H1 (cell line): ENCODE measurements at regions not wholly inside any gene's neighbourhood (a gene's known extent, or its start where the extent isn't known, plus 50 kb on each side); places are given as distances from the start of the nearest gene placed in this dataset.

ENCODE experiments used
- CTCF ChIA-PET: fragments of 300-600 bp; sonication (Branson Sonifier 250); formaldehyde crosslinking; loops from one replicate; lab custom pipeline; 2021; ENCODE audit not compliant: partially characterized antibody; lab: Charles Lee
- POLR2A ChIA-PET: fragments of 300-600 bp; sonication (Branson Sonifier 250); formaldehyde crosslinking; loops from one replicate; lab custom pipeline; 2021; ENCODE audit warnings: inconsistent platforms; ENCODE audit not compliant: partially characterized antibody; lab: Charles Lee
- DNase-seq, 2 experiments: peaks; one replicate each; pipeline versions ENCODE4 v3.0.0 to v3.0.0-alpha.2; 2010 to 2022; ENCODE audit warnings: low spot score in 2 of 2, low read depth in 1 of 2, mixed read lengths in 1 of 2
- FAIRE-seq: peaks from 2 replicates; lab custom pipeline; 2011; peaks lifted over from hg19 to GRCh38; lab: Jason Lieb, UNC
- H2AFZ ChIP-seq: 2 replicates; pipeline ENCODE4 v1.8.1; 2012; ENCODE audit warnings: low read length, inconsistent platforms
- H2AK5ac ChIP-seq: 2 replicates; pipeline ENCODE4 v1.6.1; 2013; ENCODE audit warnings: low read depth, low read length
- H2BK120ac ChIP-seq: replicated peaks from 2 replicates; pipeline ENCODE3; 2013; ENCODE audit warnings: low read depth, low read length, inconsistent platforms
- H2BK12ac ChIP-seq: 2 replicates; pipeline ENCODE4 v1.6.1; 2013; ENCODE audit warnings: low read depth, low read length
- H2BK15ac ChIP-seq: 2 replicates; pipeline ENCODE4 v1.6.1; 2013; ENCODE audit warnings: low read length
- H2BK20ac ChIP-seq: 2 replicates; pipeline ENCODE4 v1.6.1; 2013; ENCODE audit warnings: low read length
- H2BK5ac ChIP-seq: 2 replicates; pipeline ENCODE4 v1.6.1; 2013; ENCODE audit warnings: low read depth, low read length
- H3K14ac ChIP-seq: 2 replicates; pipeline ENCODE4 v1.6.1; 2013; ENCODE audit warnings: inconsistent platforms; ENCODE audit not compliant: insufficient read length
- H3K18ac ChIP-seq: 2 replicates; pipeline ENCODE4 v1.6.1; 2013; ENCODE audit warnings: low read length; ENCODE audit errors: extremely low read depth
- H3K23ac ChIP-seq: 2 replicates; pipeline ENCODE4 v1.6.1; 2013; ENCODE audit warnings: inconsistent platforms; ENCODE audit not compliant: insufficient read length
- H3K23me2 ChIP-seq: 2 replicates; pipeline ENCODE4 v1.6.1; 2013; ENCODE audit warnings: low read depth, low read length
- H3K27ac ChIP-seq: 2 replicates; pipeline ENCODE4 v1.6.1; 2011; ENCODE audit warnings: low read depth, low read length, inconsistent platforms
- H3K27me3 ChIP-seq, 4 experiments: replicated peaks in 1 of 4; 1 replicate in 1 of 4; 2 replicates in 3 of 4; pipeline versions ENCODE4 v1.6.1 to v1.8.1; 2011 to 2013; ENCODE audit warnings: low read length in 3 of 4, mild to moderate bottlenecking in 3 of 4, inconsistent platforms in 2 of 4, mixed read lengths in 2 of 4, moderate library complexity in 1 of 4; ENCODE audit not compliant: control insufficient read depth in 3 of 4, insufficient read depth in 3 of 4; ENCODE audit errors: extremely low read depth in 1 of 4
- H3K36me3 ChIP-seq, 4 experiments: 2 replicates each; pipeline versions ENCODE4 v1.6.1 to v1.8.1; 2011 to 2013; ENCODE audit warnings: mild to moderate bottlenecking in 4 of 4, low read length in 3 of 4, moderate library complexity in 2 of 4, control low read depth in 1 of 4, inconsistent platforms in 1 of 4; ENCODE audit not compliant: insufficient read depth in 4 of 4, control insufficient read depth in 2 of 4
- H3K4ac ChIP-seq: replicated peaks from 2 replicates; pipeline ENCODE3; 2013; ENCODE audit warnings: low read length, low read depth, mixed read lengths, inconsistent platforms; ENCODE audit not compliant: insufficient read length
- H3K4me1 ChIP-seq, 4 experiments: replicated peaks in 1 of 4; 1 replicate in 1 of 4; 2 replicates in 3 of 4; pipeline versions ENCODE4 v1.6.1 to v1.8.1; 2011 to 2013; ENCODE audit warnings: low read length in 3 of 4, inconsistent platforms in 2 of 4, mixed read lengths in 1 of 4; ENCODE audit not compliant: insufficient read depth in 4 of 4, control insufficient read depth in 3 of 4
- H3K4me2 ChIP-seq, 2 experiments: 2 replicates each; pipeline versions ENCODE4 v1.6.1 to v1.8.1; 2011 to 2013; ENCODE audit warnings: low read depth in 2 of 2, low read length in 2 of 2, control low read depth in 1 of 2, inconsistent platforms in 1 of 2, mild to moderate bottlenecking in 1 of 2; ENCODE audit not compliant: insufficient read depth in 1 of 2
- H3K4me3 ChIP-seq, 4 experiments: fragments of 200-600, 300-600 bp in 1 of 4; sonication (generic), shearing (Covaris generic), sonication (Bioruptor Twin) in 1 of 4; 2 replicates each; pipeline versions ENCODE4 v1.5.1 to v1.8.1; 2011 to 2016; ENCODE audit warnings: low read length in 4 of 4, low read depth in 3 of 4, control low read depth in 2 of 4, inconsistent platforms in 2 of 4, mild to moderate bottlenecking in 2 of 4, mixed read lengths in 1 of 4, moderate library complexity in 1 of 4; ENCODE audit not compliant: insufficient read depth in 2 of 4; ENCODE audit errors: extremely low read depth in 1 of 4
- H3K56ac ChIP-seq: replicated peaks from 2 replicates; pipeline ENCODE3; 2013; ENCODE audit warnings: low read depth, mild to moderate bottlenecking, mixed read lengths, low read length, inconsistent platforms; ENCODE audit not compliant: insufficient read length
- H3K79me1 ChIP-seq: 2 replicates; pipeline ENCODE4 v1.6.1; 2013; ENCODE audit warnings: low read depth, low read length, control low read depth
- H3K79me2 ChIP-seq, 2 experiments: 2 replicates each; pipeline versions ENCODE4 v1.6.1 to v1.8.1; 2012 to 2013; ENCODE audit warnings: low read length in 2 of 2, mild to moderate bottlenecking in 2 of 2, inconsistent platforms in 1 of 2; ENCODE audit not compliant: insufficient read depth in 2 of 2, control insufficient read depth in 1 of 2
- H3K9ac ChIP-seq, 4 experiments: replicated peaks in 1 of 4; 1 replicate in 1 of 4; 2 replicates in 3 of 4; pipeline versions ENCODE4 v1.6.1 to v1.8.1; 2011 to 2013; ENCODE audit warnings: low read depth in 3 of 4, low read length in 3 of 4, control low read depth in 2 of 4, mild to moderate bottlenecking in 2 of 4, moderate library complexity in 2 of 4, inconsistent platforms in 1 of 4; ENCODE audit errors: extremely low read depth in 1 of 4
- H3K9me3 ChIP-seq, 2 experiments: 2 replicates each; pipeline versions ENCODE4 v1.6.1 to v1.8.1; 2012 to 2013; ENCODE audit warnings: mild to moderate bottlenecking in 2 of 2, moderate library complexity in 2 of 2, control low read depth in 1 of 2, inconsistent platforms in 1 of 2, low read depth in 1 of 2, low read length in 1 of 2, mixed read lengths in 1 of 2; ENCODE audit not compliant: insufficient read depth in 2 of 2
- H4K20me1 ChIP-seq, 2 experiments: replicated peaks in 1 of 2; 2 replicates each; pipeline versions ENCODE3 to v1.8.1; 2011 to 2013; ENCODE audit warnings: inconsistent platforms in 2 of 2, low read length in 2 of 2, mild to moderate bottlenecking in 1 of 2; ENCODE audit not compliant: insufficient read depth in 2 of 2, control insufficient read depth in 1 of 2
- H4K5ac ChIP-seq: 2 replicates; pipeline ENCODE4 v1.6.1; 2013; ENCODE audit warnings: low read length, low read depth, mixed read lengths, inconsistent platforms; ENCODE audit not compliant: insufficient read length
- H4K8ac ChIP-seq: 2 replicates; pipeline ENCODE4 v1.8.0; 2013; ENCODE audit warnings: mild to moderate bottlenecking, moderate library complexity, low read length, inconsistent platforms; ENCODE audit not compliant: insufficient read depth; ENCODE audit errors: extremely low read depth
- H4K91ac ChIP-seq: replicated peaks from 2 replicates; pipeline ENCODE3; 2013; ENCODE audit warnings: low read length, mixed read lengths, inconsistent platforms; ENCODE audit not compliant: insufficient read length
- KDM1A ChIP-seq: fragments of 200-600, 300-600 bp; sonication (generic); IDR thresholded peaks from 2 replicates; pipeline ENCODE4 v1.7.1; 2016; ENCODE audit warnings: mild to moderate bottlenecking, low read length, borderline replicate concordance
- POU5F1 ChIP-seq: IDR thresholded peaks from 2 replicates; pipeline ENCODE4 v1.6.1; 2011; ENCODE audit warnings: low read depth, mild to moderate bottlenecking, low read length, moderate library complexity
- TAF1 ChIP-seq: IDR thresholded peaks from 2 replicates; pipeline ENCODE4 v1.6.1; 2011; ENCODE audit warnings: mild to moderate bottlenecking, low read depth, low read length
- WGBS, 2 experiments: shearing (Covaris generic) in 1 of 2; methylation state at CpG; one replicate each; pipeline versions ENCODE4 v1.1.6 to v1.1.7; 2013 to 2015; ENCODE audit warnings: low lambda C conversion rate in 2 of 2, mixed read lengths in 2 of 2, inconsistent platforms in 1 of 2, low coverage in 1 of 2, missing lambda C conversion rate in 1 of 2; ENCODE audit not compliant: insufficient replicate concordance in 2 of 2, insufficient coverage in 1 of 2, insufficient read length in 1 of 2; ENCODE audit errors: extremely low coverage in 1 of 2, missing lambda C conversion rate in 1 of 2; 5-methylcytosine and 5-hydroxymethylcytosine counted together

GRCh38 chr2:7766088-7766722, 849.0 kb downstream of the RNF144A start:
- ChIA-PET CTCF (interaction anchor here (0.9 to 1.0 kb wide), 2 partner anchors 8 to 95 kb away, joined by 3 read pairs; no protein-coding TSS in a partner anchor), POLR2A (no interaction called here)
- Histone ChIP-seq H3K4me1 (no peaks in the 10 kb centered on the region; a peak in 1 of 7 replicates), H3K4me3 (no peak overlapping the region), H2BK5ac (no peak overlapping the region), H2AFZ (no peak overlapping the region), H4K91ac (no peak overlapping the region), H3K4me2 (no peak overlapping the region), H3K79me1 (no peaks in the 10 kb centered on the region), H2BK15ac (no peak overlapping the region), H2AK5ac (no peak overlapping the region), H3K79me2 (no peaks in the 10 kb centered on the region), H3K36me3 (peaks cover 0 to 3% (median 0%) of the 10 kb centered on the region in 4 experiments; a peak in 1 of 8 replicates), H3K9ac (no peak overlapping the region), H2BK20ac (no peak overlapping the region), H3K23me2 (peaks cover 9% of the 10 kb centered on the region; the same call in 1 of the 2 replicates), H4K8ac (no peak overlapping the region; the same call in 1 of the 2 replicates), H3K14ac (no peak overlapping the region), H3K23ac (no peak overlapping the region), H3K27me3 (no peaks in the 10 kb centered on the region), H4K5ac (no peak overlapping the region), H4K20me1 (peaks cover 0 to 5% of the 10 kb centered on the region in 2 experiments), H3K56ac (no peak overlapping the region), H2BK120ac (no peak overlapping the region), H3K9me3 (peaks cover 18 to 27% of the 10 kb centered on the region in 2 experiments), H3K18ac (no peak overlapping the region), H2BK12ac (no peak overlapping the region), H3K4ac (no peak overlapping the region), H3K27ac (no peak overlapping the region)
- FAIRE-seq = no peak
- WGBS, 2 experiments = 91% methylated on average over 8 of the region's 8 CpGs; no CpG with 5 or more reads in 1 of the 2 experiments
- DNase-seq = no peak
- no peak for TF ChIP-seq KDM1A
- no peak for TF ChIP-seq POU5F1
- TF ChIP-seq TAF1 = no peak
